A549 (cell line): ENCODE measurements at regions not wholly inside any gene's neighbourhood (a gene's known extent, or its start where the extent isn't known, plus 50 kb on each side); places are given as distances from the start of the nearest gene placed in this dataset.
A peak's percentile ranks its signal among the peaks of the same experiment; 100 is the strongest.

ENCODE experiments used
- ATAC-seq, 2 experiments: fragments of 200-7000 bp in 1 of 2; fragments of >200 bp in 1 of 2; cut with Nextera tagmentation in 1 of 2; cut with Tn5 transposase in 1 of 2; 3 replicates each; pipeline versions ENCODE4 v1.8.0 to v1.9.1; 2018 to 2020; ENCODE audit warnings: mild to moderate bottlenecking in 1 of 2, moderate library complexity in 1 of 2
- CTCF ChIA-PET: fragments of 300-600 bp; sonication (Branson Sonifier 250); formaldehyde crosslinking; extraction: SDS; loops from one replicate; lab custom pipeline; 2021; ENCODE audit warnings: antibody characterized with exemption, inconsistent platforms; lab: Yijun Ruan, JAX
- POLR2A ChIA-PET: fragments of 350-600 bp; formaldehyde crosslinking; extraction: SDS; loops from one replicate; lab custom pipeline; 2021; ENCODE audit warnings: antibody characterized with exemption, inconsistent platforms; lab: Yijun Ruan, JAX
- DNase-seq, 2 experiments: peaks; one replicate each; pipeline versions ENCODE4 v3.0.0 to v3.0.0-alpha.2; 2011 to 2016; ENCODE audit warnings: low read depth in 1 of 2, low spot score in 1 of 2
- FAIRE-seq: peaks from 2 replicates; lab custom pipeline; 2011; peaks lifted over from hg19 to GRCh38; lab: Jason Lieb, UNC
- H3K27ac ChIP-seq, 2 experiments: fragments of >200 bp; sonication (Bioruptor Twin); formaldehyde crosslinking; 3 replicates each; pipeline ENCODE4 v1.5.1; 2016 to 2017
- H3K4me1 ChIP-seq: fragments of >200 bp; sonication (Bioruptor Twin); formaldehyde crosslinking; 3 replicates; pipeline ENCODE4 v1.6.1; 2016
- H3K4me2 ChIP-seq: fragments of >200 bp; sonication (Bioruptor Twin); formaldehyde crosslinking; 3 replicates; pipeline ENCODE4 v1.6.1; 2016
- H3K4me3 ChIP-seq: fragments of >200 bp; sonication (Bioruptor Twin); formaldehyde crosslinking; 3 replicates; pipeline ENCODE4 v1.5.1; 2016
- H3K9me3 ChIP-seq: fragments of >200 bp; sonication (Bioruptor Twin); formaldehyde crosslinking; 3 replicates; pipeline ENCODE4 v1.6.1; 2016
- BHLHE40 ChIP-seq: IDR thresholded peaks from 2 replicates; pipeline ENCODE4 v1.6.1; 2012; ENCODE audit warnings: low read depth, low read length, inconsistent platforms
- CHD2 ChIP-seq: fragments of 150-350 bp; IDR thresholded peaks from 2 replicates; pipeline ENCODE4 v1.6.1; 2014; ENCODE audit warnings: low read length; ENCODE audit not compliant: partially characterized antibody
- EHMT2 ChIP-seq: fragments of 200-600 bp; sonication (generic); IDR thresholded peaks from 2 replicates; pipeline ENCODE4 v1.6.1; 2016; ENCODE audit warnings: antibody characterized with exemption, low read depth, mild to moderate bottlenecking, moderate library complexity
- ESRRA ChIP-seq: fragments of 150-350 bp; IDR thresholded peaks from 2 replicates; pipeline ENCODE4 v1.6.1; 2014; ENCODE audit warnings: mild to moderate bottlenecking, low read length, borderline replicate concordance
- FOSL2 ChIP-seq, 2 experiments: fragments of 450-650 bp in 1 of 2; fragments of >200 bp in 1 of 2; sonication (Bioruptor Twin) in 1 of 2; formaldehyde crosslinking; IDR thresholded peaks; 2 replicates each; pipeline versions ENCODE4 v1.5.0 to v1.6.1; 2016 to 2020; ENCODE audit warnings: mild to moderate bottlenecking in 1 of 2, moderate library complexity in 1 of 2
- HDAC2 ChIP-seq: fragments of 200-600 bp; sonication (generic); IDR thresholded peaks from 2 replicates; pipeline ENCODE4 v1.6.1; 2016
- HEYL ChIP-seq: fragments of 250-450 bp; sonication (Bioruptor Pico); IDR thresholded peaks from 2 replicates; pipeline ENCODE4 v1.8.0; 2021; ENCODE audit warnings: mild to moderate bottlenecking, moderate library complexity
- HOXB13 ChIP-seq: fragments of 250-450 bp; sonication (Bioruptor Pico); IDR thresholded peaks from 2 replicates; pipeline ENCODE4 v1.5.0; 2020; ENCODE audit warnings: low read depth, mild to moderate bottlenecking, moderate library complexity
- JUN ChIP-seq, 2 experiments: fragments of >200 bp; sonication (Bioruptor Twin); formaldehyde crosslinking; IDR thresholded peaks; 2 replicates in 1 of 2; 3 replicates in 1 of 2; pipeline ENCODE4 v1.6.1; 2016 to 2017
- KDM1A ChIP-seq: fragments of 200-600 bp; sonication (generic); IDR thresholded peaks from 2 replicates; pipeline ENCODE4 v1.6.1; 2016; ENCODE audit warnings: low read depth, mild to moderate bottlenecking
- MAZ ChIP-seq: fragments of 150-350 bp; IDR thresholded peaks from 2 replicates; pipeline ENCODE4 v1.6.1; 2014; ENCODE audit warnings: antibody characterized with exemption, low read depth, low read length, borderline replicate concordance
- NFE2L2 ChIP-seq: fragments of 150-350 bp; conservative IDR thresholded peaks from 2 replicates; pipeline ENCODE4 v1.6.1; 2014; ENCODE audit warnings: low read length
- PHF8 ChIP-seq: fragments of 200-600 bp; sonication (generic); IDR thresholded peaks from 2 replicates; pipeline ENCODE4 v1.6.1; 2016; ENCODE audit warnings: low read depth, mild to moderate bottlenecking, antibody characterized with exemption, moderate library complexity, borderline replicate concordance
- POLR2AphosphoS2 ChIP-seq: conservative IDR thresholded peaks from 2 replicates; pipeline ENCODE4 v1.6.1; 2012; ENCODE audit warnings: low read length, improper control_type of control experiment, inconsistent platforms
- RAD21 ChIP-seq, 2 experiments: fragments of >200 bp in 1 of 2; sonication (Bioruptor Twin) in 1 of 2; formaldehyde crosslinking in 1 of 2; IDR thresholded peaks in 1 of 2; conservative IDR thresholded peaks in 1 of 2; 2 replicates in 1 of 2; 3 replicates in 1 of 2; pipeline ENCODE4 v1.6.1; 2012 to 2018; ENCODE audit warnings: inconsistent platforms in 1 of 2
- RARB ChIP-seq: fragments of 250-450 bp; sonication (Bioruptor Pico); IDR thresholded peaks from 2 replicates; pipeline ENCODE4 v1.8.0; 2021; ENCODE audit warnings: mild to moderate bottlenecking, moderate library complexity
- RCOR1 ChIP-seq: fragments of 150-350 bp; IDR thresholded peaks from 2 replicates; pipeline ENCODE4 v1.6.1; 2014; ENCODE audit warnings: antibody characterized with exemption, low read length, low read depth
- RFX5 ChIP-seq: fragments of 450-650 bp; IDR thresholded peaks from 2 replicates; pipeline ENCODE4 v1.7.1; 2014; ENCODE audit warnings: antibody characterized with exemption, mild to moderate bottlenecking, moderate library complexity
- SMC3 ChIP-seq: fragments of >200 bp; sonication (Bioruptor Twin); formaldehyde crosslinking; IDR thresholded peaks from 3 replicates; pipeline ENCODE4 v1.6.1; 2018; ENCODE audit warnings: inconsistent platforms
- SREBF2 ChIP-seq: fragments of 450-650 bp; IDR thresholded peaks from 2 replicates; pipeline ENCODE4 v1.6.1; 2014; ENCODE audit warnings: mild to moderate bottlenecking, moderate library complexity
- TP53 ChIP-seq: fragments of 250-450 bp; sonication (Bioruptor Pico); IDR thresholded peaks from 2 replicates; pipeline ENCODE4 v1.5.0; 2021; ENCODE audit warnings: mild to moderate bottlenecking, moderate library complexity
- ZC3H11A ChIP-seq: fragments of 450-650 bp; IDR thresholded peaks from 2 replicates; pipeline ENCODE4 v1.6.1; 2014; ENCODE audit warnings: antibody characterized with exemption, mild to moderate bottlenecking
- ZFP36 ChIP-seq: fragments of 450-650 bp; IDR thresholded peaks from 2 replicates; pipeline ENCODE4 v1.6.1; 2014; ENCODE audit warnings: borderline replicate concordance; ENCODE audit not compliant: partially characterized antibody
- ZSCAN20 ChIP-seq: fragments of 250-450 bp; sonication (Bioruptor Pico); IDR thresholded peaks from 2 replicates; pipeline ENCODE4 v1.8.0; 2022; ENCODE audit warnings: mild to moderate bottlenecking, moderate library complexity
- WGBS: methylation state at CpG from one replicate; pipeline ENCODE4 v1.1.6; 2017; ENCODE audit errors: missing lambda C conversion rate; 5-methylcytosine and 5-hydroxymethylcytosine counted together
- TF ChIP-seq, protein P1 (sequence below): IDR thresholded peaks from 2 replicates; pipeline ENCODE4 v1.6.1; 2012; ENCODE audit warnings: low read depth, borderline replicate concordance
- TF ChIP-seq, protein P2 (sequence below): IDR thresholded peaks from 2 replicates; pipeline ENCODE4 v1.6.1; 2012
- TF ChIP-seq, protein P3 (sequence below): fragments of 250-450 bp; sonication (Bioruptor Pico); IDR thresholded peaks from 2 replicates; pipeline ENCODE4 v1.5.0; 2020; ENCODE audit warnings: low read depth, mild to moderate bottlenecking, moderate library complexity
- TF ChIP-seq, protein P4 (sequence below): fragments of 200-600 bp; sonication (generic); IDR thresholded peaks from 2 replicates; pipeline ENCODE4 v1.6.1; 2016; ENCODE audit warnings: antibody characterized with exemption, mild to moderate bottlenecking, moderate library complexity

DNA sequence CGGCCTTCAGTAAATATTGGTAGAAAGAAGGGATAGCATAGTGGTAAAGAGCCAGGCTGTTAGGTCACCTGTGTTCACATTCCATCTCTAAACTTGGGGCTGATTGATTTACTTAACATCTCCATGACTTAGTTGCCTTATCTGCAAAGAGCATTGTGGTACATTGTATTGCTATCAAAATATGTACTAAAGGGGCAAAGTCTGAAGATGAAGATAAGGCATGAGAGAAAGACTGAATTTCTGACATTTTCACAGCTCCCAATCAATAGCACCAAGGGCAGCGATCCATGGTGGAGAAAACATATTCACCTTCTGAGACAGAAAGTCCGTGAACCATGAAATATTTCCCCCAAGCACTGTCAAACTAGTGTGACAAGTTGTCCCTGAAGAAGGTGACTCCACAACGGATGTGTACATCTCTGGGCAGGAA, 223.3 kb upstream of the STXBP5 start:
- H3K4me1 ChIP-seq, result peaks cover 18% of the 10 kb centered on the region
- no peak overlapping the region for H3K4me2 ChIP-seq
- H3K4me3 ChIP-seq, result no peak overlapping the region
- ChIA-PET CTCF (interaction anchor here (1.4 kb wide), 1 partner anchor 18 kb away, joined by 4 read pairs; no protein-coding TSS in a partner anchor), POLR2A (no interaction called here)
- H3K9me3 ChIP-seq, result no peaks in the 10 kb centered on the region
- DNase-seq (no peak), ATAC-seq (no peak), FAIRE-seq (no peak)
- 0 out of 6 replicates have a peak overlapping the region, but pooled peaks of 1 of the 2 experiments have one; percentile 1 for H3K27ac ChIP-seq
- TF ChIP-seq ZFP36 (no peak), RCOR1 (no peak), HDAC2 (no peak), RARB (CRISPR knock-in tag) (no peak), FOSL2 (IDR thresholded peaks at IDR 0.05) (no peak), FOSL2 (CRISPR knock-in tag; IDR thresholded peaks at IDR 0.05) (no peak)
- WGBS, result 88% methylated on average over 4 of the region's 4 CpGs

DNA sequence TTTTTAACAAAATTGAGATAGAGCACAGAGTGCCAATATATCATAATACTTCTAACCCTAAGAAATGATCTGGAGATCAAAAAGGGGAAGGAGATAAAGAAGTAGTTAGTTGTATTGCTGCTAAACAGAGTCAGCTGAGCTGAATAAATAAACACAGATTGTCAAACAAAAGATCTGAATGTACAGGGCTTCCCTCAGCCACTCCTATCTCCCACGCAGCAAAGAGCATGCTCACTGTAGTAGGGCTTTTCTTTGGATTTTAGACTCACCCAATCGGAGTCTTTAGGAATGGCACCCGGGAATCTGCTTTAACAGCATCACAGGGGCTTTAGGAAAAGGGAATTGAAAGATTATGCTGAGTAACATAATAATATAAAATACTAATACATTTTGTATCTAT, 222.2 kb upstream of the STXBP5 start:
- Histone ChIP-seq H3K9me3 (peaks cover 2% of the 10 kb centered on the region; the same call in 1 of the 3 replicates), H3K27ac (peak overlapping the region in 1 of 2 experiments; percentile 58; a peak in 2 of 6 replicates), H3K4me3 (no peak overlapping the region), H3K4me1 (peaks cover 18% of the 10 kb centered on the region), H3K4me2 (no peak overlapping the region)
- ChIA-PET CTCF (no interaction called here), POLR2A (no interaction called here)
- no peak for ATAC-seq
- FAIRE-seq, result no peak
- no peak for DNase-seq
- 56% methylated on average over 3 of the region's 3 CpGs for WGBS
- TF ChIP-seq JUN (IDR thresholded peaks at IDR 0.05), result no peak
- no peak for TF ChIP-seq HOXB13
- TF ChIP-seq SREBF2, result no peak
- TF ChIP-seq PHF8, result no peak
- no peak for TF ChIP-seq POLR2AphosphoS2
- TF ChIP-seq CHD2, result no peak
- TF ChIP-seq ZC3H11A, result no peak
- no peak for TF ChIP-seq HDAC2
- TF ChIP-seq, protein P1, sequence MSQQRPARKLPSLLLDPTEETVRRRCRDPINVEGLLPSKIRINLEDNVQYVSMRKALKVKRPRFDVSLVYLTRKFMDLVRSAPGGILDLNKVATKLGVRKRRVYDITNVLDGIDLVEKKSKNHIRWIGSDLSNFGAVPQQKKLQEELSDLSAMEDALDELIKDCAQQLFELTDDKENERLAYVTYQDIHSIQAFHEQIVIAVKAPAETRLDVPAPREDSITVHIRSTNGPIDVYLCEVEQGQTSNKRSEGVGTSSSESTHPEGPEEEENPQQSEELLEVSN, result no peak
- no peak for TF ChIP-seq BHLHE40
- no peak for TF ChIP-seq ESRRA

DNA sequence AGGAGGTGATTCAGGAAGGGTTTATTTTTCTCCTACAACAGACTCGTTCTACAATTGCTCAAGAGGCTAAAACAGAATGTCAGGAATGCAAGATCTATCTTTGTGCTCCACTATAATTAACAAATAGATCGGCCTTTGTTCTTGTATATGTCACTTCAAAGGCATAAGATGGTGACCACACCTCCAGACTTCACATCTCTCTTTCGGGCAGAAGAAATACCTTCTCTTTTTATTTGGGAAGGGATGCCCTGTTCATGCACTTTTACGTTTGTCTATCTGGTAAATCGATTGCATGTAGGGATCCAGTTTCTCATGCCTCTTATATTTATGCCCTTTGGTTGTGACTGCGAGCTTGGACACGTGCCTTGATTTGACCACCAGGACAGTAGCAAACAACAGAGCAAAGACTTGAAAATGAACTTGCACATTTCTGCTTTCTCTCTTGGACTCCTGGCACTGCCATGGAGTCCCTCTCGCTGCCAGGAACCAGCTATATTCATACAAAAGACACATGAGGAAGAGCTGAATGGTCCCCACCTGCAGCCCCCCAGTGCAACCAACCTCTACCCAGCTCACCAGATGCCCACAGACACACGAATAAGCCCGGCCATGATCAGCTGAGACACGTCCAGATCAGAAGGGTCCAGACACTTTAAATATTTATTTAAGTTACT, 219.8 kb upstream of the STXBP5 start:
- peak overlapping the region; percentile 74 to 89 for H3K27ac ChIP-seq
- DNase-seq, result no peak
- peak overlapping the region; percentile 63 for H3K4me2 ChIP-seq
- WGBS, result 17% methylated on average over 10 of the region's 11 CpGs
- no peak overlapping the region for H3K4me3 ChIP-seq
- TF ChIP-seq HEYL (CRISPR knock-in tag) (no peak), NFE2L2 (no peak), POLR2AphosphoS2 (no peak), KDM1A (no peak), RAD21 (conservative IDR thresholded peaks at IDR 0.05 in 1 of 2, IDR thresholded peaks at IDR 0.05 in 1 of 2) (no peak), TP53 (CRISPR knock-in tag) (no peak), SMC3 (no peak), ZSCAN20 (no peak), ESRRA (no peak), RFX5 (no peak), CHD2 (no peak), EHMT2 (no peak), MAZ (no peak)
- TF ChIP-seq, protein P2, sequence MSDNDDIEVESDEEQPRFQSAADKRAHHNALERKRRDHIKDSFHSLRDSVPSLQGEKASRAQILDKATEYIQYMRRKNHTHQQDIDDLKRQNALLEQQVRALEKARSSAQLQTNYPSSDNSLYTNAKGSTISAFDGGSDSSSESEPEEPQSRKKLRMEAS, result no peak
- TF ChIP-seq, protein P3, sequence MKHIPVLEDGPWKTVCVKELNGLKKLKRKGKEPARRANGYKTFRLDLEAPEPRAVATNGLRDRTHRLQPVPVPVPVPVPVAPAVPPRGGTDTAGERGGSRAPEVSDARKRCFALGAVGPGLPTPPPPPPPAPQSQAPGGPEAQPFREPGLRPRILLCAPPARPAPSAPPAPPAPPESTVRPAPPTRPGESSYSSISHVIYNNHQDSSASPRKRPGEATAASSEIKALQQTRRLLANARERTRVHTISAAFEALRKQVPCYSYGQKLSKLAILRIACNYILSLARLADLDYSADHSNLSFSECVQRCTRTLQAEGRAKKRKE (CRISPR knock-in tag), result no peak
- TF ChIP-seq, protein P4, sequence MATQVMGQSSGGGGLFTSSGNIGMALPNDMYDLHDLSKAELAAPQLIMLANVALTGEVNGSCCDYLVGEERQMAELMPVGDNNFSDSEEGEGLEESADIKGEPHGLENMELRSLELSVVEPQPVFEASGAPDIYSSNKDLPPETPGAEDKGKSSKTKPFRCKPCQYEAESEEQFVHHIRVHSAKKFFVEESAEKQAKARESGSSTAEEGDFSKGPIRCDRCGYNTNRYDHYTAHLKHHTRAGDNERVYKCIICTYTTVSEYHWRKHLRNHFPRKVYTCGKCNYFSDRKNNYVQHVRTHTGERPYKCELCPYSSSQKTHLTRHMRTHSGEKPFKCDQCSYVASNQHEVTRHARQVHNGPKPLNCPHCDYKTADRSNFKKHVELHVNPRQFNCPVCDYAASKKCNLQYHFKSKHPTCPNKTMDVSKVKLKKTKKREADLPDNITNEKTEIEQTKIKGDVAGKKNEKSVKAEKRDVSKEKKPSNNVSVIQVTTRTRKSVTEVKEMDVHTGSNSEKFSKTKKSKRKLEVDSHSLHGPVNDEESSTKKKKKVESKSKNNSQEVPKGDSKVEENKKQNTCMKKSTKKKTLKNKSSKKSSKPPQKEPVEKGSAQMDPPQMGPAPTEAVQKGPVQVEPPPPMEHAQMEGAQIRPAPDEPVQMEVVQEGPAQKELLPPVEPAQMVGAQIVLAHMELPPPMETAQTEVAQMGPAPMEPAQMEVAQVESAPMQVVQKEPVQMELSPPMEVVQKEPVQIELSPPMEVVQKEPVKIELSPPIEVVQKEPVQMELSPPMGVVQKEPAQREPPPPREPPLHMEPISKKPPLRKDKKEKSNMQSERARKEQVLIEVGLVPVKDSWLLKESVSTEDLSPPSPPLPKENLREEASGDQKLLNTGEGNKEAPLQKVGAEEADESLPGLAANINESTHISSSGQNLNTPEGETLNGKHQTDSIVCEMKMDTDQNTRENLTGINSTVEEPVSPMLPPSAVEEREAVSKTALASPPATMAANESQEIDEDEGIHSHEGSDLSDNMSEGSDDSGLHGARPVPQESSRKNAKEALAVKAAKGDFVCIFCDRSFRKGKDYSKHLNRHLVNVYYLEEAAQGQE, result no peak
- no peak for FAIRE-seq
- H3K9me3 ChIP-seq, result peaks cover 6% of the 10 kb centered on the region; the same call in 1 of the 3 replicates
- peaks cover 25% of the 10 kb centered on the region for H3K4me1 ChIP-seq
- CTCF ChIA-PET, result no interaction called here
- POLR2A ChIA-PET, result interaction anchor here (0.6 kb wide), 1 partner anchor 347 kb away, joined by 3 read pairs; no protein-coding TSS in a partner anchor
- ATAC-seq, result peak; percentile 56 to 60; a peak in 5 of 6 replicates
